ENCODE measurements at regions not wholly inside any gene's neighbourhood (a gene's known extent, or its start where the extent isn't known, plus 50 kb on each side); places are given as distances from the start of the nearest gene placed in this dataset.

GRCh38 chr18:61948846-61949438 is 56.1 kb upstream of the RNF152 start:
- DNase-seq = no peak

GRCh38 chr18:61948281-61948741 is 55.5 kb upstream of the RNF152 start:
- DNase-seq = no peak

DNA sequence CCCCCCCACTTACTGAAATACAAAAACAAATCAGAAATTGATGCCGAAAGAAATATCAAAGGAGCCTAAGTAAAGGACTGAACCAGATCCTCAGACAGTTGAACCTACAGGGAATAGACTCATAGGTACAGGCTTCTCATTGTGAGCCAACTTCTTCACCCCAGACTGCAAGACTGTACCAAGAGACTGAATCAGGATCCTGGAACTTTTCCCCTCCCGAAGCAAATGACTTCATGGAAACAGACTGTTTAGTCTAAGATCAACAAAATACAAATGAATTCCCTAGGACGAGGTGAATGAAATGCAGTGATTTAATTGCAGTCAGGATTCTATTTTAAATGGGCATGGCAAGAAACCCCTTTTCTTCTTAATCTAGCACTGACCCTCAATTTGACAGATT is 53.6 kb upstream of the RNF152 start:
- DNase-seq = no peak

DNA sequence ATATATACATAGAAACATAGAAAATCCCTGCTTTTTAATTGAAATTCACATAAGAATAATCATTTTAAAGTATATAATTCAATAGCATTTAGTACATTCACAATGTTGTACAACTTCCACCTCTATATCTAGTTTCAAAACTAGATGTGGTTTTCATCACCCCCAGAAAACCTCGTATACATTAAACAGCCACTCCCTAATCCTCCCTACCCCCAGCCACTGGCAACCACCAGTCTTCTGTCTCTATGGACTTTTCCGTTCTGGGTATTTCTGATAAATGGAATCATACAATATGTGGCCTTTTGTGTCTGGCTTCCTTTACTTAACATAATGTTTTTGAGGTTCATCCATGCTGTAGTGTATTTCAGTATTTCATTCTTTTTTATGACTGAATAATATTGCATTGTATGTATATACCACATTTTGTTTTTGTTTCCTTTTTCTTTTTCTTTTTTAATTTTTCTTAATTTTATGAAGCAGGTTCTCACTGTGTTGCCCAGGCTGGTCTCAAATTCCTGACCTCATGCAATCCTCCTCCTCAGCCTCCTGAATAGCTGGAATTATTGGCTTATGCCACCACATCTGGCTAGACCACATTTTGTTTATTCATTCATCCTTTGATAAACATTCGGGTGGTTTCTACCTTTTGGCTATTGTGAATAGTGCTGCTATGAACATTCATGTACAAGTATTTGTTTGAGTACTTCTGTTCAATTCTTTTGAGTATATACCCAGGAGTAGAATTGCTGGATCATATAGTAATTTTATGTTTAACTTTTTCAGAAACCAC is 50.6 kb upstream of the RNF152 start:
- no peak for DNase-seq
